HFFc6 (cell line): ENCODE measurements at regions not wholly inside any gene's neighbourhood (a gene's known extent, or its start where the extent isn't known, plus 50 kb on each side); places are given as distances from the start of the nearest gene placed in this dataset.
"Not testable (repeated sequence)": the region's sequence is repeated elsewhere in the genome, so short reads cannot be mapped to it uniquely, and the experiment has no call there.

Experiments
- DNase-seq: peaks from one replicate; pipeline ENCODE4 v3.0.0-alpha.2; 2018
- H3K27ac Mint-ChIP-seq: 2 replicates; pipeline ENCODE4 v1.8.0; 2020; ENCODE audit warnings: mild to moderate bottlenecking, mixed read lengths
- H3K27me3 Mint-ChIP-seq: 2 replicates; pipeline ENCODE4 v1.8.0; 2021; ENCODE audit warnings: mild to moderate bottlenecking, moderate library complexity, mixed read lengths; ENCODE audit not compliant: insufficient read depth
- H3K36me3 Mint-ChIP-seq: 2 replicates; pipeline ENCODE4 v1.8.0; 2021; ENCODE audit warnings: low read depth, mixed read lengths
- H3K4me1 Mint-ChIP-seq: 2 replicates; pipeline ENCODE4 v1.8.0; 2020; ENCODE audit warnings: low read depth, mixed read lengths
- H3K4me3 Mint-ChIP-seq: 2 replicates; pipeline ENCODE4 v1.8.0; 2020; ENCODE audit warnings: mild to moderate bottlenecking, moderate library complexity, mixed read lengths
- H3K9me3 Mint-ChIP-seq: 2 replicates; pipeline ENCODE4 v1.8.0; 2020; ENCODE audit warnings: mild to moderate bottlenecking, mixed read lengths
- CTCF ChIP-seq: fragments of 200-600 bp; sonication (generic); IDR thresholded peaks from 2 replicates; pipeline ENCODE4 v1.5.0; 2021; ENCODE audit warnings: antibody characterized with exemption, mild to moderate bottlenecking

- H3K27ac Mint-ChIP-seq: no peak overlapping the region
- H3K36me3 Mint-ChIP-seq: no peaks in the 10 kb centered on the region
These were observed 560.9 kb upstream of the AGA start for GRCh38 chr4:178003098-178003657.

GRCh38 chr4:178010596-178010995, 568.4 kb upstream of the AGA start:
- Mint-ChIP-seq H3K9me3 (no peaks in the 10 kb centered on the region; the same call in 1 of the 2 replicates), H3K4me3 (no peak overlapping the region), H3K27ac (no peak overlapping the region), H3K27me3 (no peaks in the 10 kb centered on the region; the same call in 1 of the 2 replicates), H3K4me1 (no peaks in the 10 kb centered on the region), H3K36me3 (no peaks in the 10 kb centered on the region)
- no peak for TF ChIP-seq CTCF
- no peak for DNase-seq

More at GRCh38 chr4:178003098-178003657, 560.9 kb upstream of the AGA start:
- no peaks in the 10 kb centered on the region; the same call in 1 of the 2 replicates for H3K9me3 Mint-ChIP-seq
- no peak for DNase-seq
- no peaks in the 10 kb centered on the region for H3K4me1 Mint-ChIP-seq
- no peak overlapping the region for H3K4me3 Mint-ChIP-seq
- TF ChIP-seq CTCF: no peak
- no peaks in the 10 kb centered on the region; the same call in 1 of the 2 replicates for H3K27me3 Mint-ChIP-seq

- not testable (repeated sequence) for H3K27ac Mint-ChIP-seq, H3K9me3 Mint-ChIP-seq, H3K4me3 Mint-ChIP-seq, H3K4me1 Mint-ChIP-seq, H3K27me3 Mint-ChIP-seq, H3K36me3 Mint-ChIP-seq, DNase-seq
These were observed 572.8 kb upstream of the AGA start for GRCh38 chr4:178015046-178015445.

- H3K9me3 Mint-ChIP-seq: no peaks in the 10 kb centered on the region
- H3K4me1 Mint-ChIP-seq: no peaks in the 10 kb centered on the region
- H3K4me3 Mint-ChIP-seq: no peak overlapping the region
- H3K36me3 Mint-ChIP-seq: no peaks in the 10 kb centered on the region
- no peak for DNase-seq
- H3K27ac Mint-ChIP-seq: no peak overlapping the region
- TF ChIP-seq CTCF: no peak
- peaks cover 3% of the 10 kb centered on the region; the same call in 1 of the 2 replicates for H3K27me3 Mint-ChIP-seq
These were observed 584.8 kb upstream of the AGA start for GRCh38 chr4:178026999-178027398.

- TF ChIP-seq CTCF: no peak
- H3K4me3 Mint-ChIP-seq: no peak overlapping the region
- H3K9me3 Mint-ChIP-seq: no peaks in the 10 kb centered on the region
- DNase-seq: no peak
- H3K27me3 Mint-ChIP-seq: peaks cover 3% of the 10 kb centered on the region; the same call in 1 of the 2 replicates
- H3K36me3 Mint-ChIP-seq: no peaks in the 10 kb centered on the region
- no peaks in the 10 kb centered on the region for H3K4me1 Mint-ChIP-seq
- H3K27ac Mint-ChIP-seq: no peak overlapping the region
These were observed 585.6 kb upstream of the AGA start for GRCh38 chr4:178027796-178028195.

- Mint-ChIP-seq H3K36me3 (no peaks in the 10 kb centered on the region), H3K27ac (no peak overlapping the region), H3K27me3 (peaks cover 3% of the 10 kb centered on the region; the same call in 1 of the 2 replicates), H3K9me3 (no peaks in the 10 kb centered on the region), H3K4me3 (no peak overlapping the region), H3K4me1 (no peaks in the 10 kb centered on the region)
- no peak for DNase-seq
- TF ChIP-seq CTCF: no peak
These were observed 586.2 kb upstream of the AGA start for GRCh38 chr4:178028481-178028880.
